HL-60 (cell line): ENCODE measurements at regions not wholly inside any gene's neighbourhood (a gene's known extent, or its start where the extent isn't known, plus 50 kb on each side); places are given as distances from the start of the nearest gene placed in this dataset.

ENCODE experiments used
- DNase-seq, 2 experiments: peaks; one replicate each; pipeline ENCODE4 v3.0.0-alpha.2; 2010 to 2020; ENCODE audit warnings: low read depth in 1 of 2, low spot score in 1 of 2
- H3K27ac ChIP-seq: fragments of 250-450 bp; sonication (Bioruptor Pico); replicated peaks from 2 replicates; pipeline ENCODE4 v1.5.1; 2020; ENCODE audit warnings: mild to moderate bottlenecking, moderate library complexity
- H3K27me3 ChIP-seq: fragments of 250-450 bp; sonication (Bioruptor Pico); 2 replicates; pipeline ENCODE4 v1.5.1; 2021; ENCODE audit warnings: mild to moderate bottlenecking, moderate library complexity; ENCODE audit not compliant: insufficient read depth, poor library complexity, severe bottlenecking
- H3K4me3 ChIP-seq: replicated peaks from 2 replicates; pipeline ENCODE4 v1.5.1; 2011; ENCODE audit warnings: mild to moderate bottlenecking, control low read depth, low read length; ENCODE audit not compliant: insufficient read depth
- CTCF ChIP-seq: IDR thresholded peaks from one replicate; pipeline ENCODE4 v1.5.1; 2011; ENCODE audit warnings: low read length, control low read depth, inconsistent platforms; ENCODE audit not compliant: insufficient read depth
- GABPA ChIP-seq: IDR thresholded peaks from 2 replicates; pipeline ENCODE4 v1.6.1; 2012; ENCODE audit warnings: low read depth
- POLR2AphosphoS5 ChIP-seq: IDR thresholded peaks from 2 replicates; pipeline ENCODE4 v1.6.1; 2012; ENCODE audit warnings: low read depth
- REST ChIP-seq: IDR thresholded peaks from 2 replicates; pipeline ENCODE4 v1.6.1; 2012; ENCODE audit warnings: low read depth; ENCODE audit not compliant: insufficient replicate concordance
- SPI1 ChIP-seq: IDR thresholded peaks from 2 replicates; pipeline ENCODE4 v1.6.1; 2012; ENCODE audit warnings: low read depth, mild to moderate bottlenecking, borderline replicate concordance

GRCh38 chr13:50761406-50761805 lies 82.1 kb downstream of the DLEU7 start:
- no peak for DNase-seq
- TF ChIP-seq SPI1 = no peak
- TF ChIP-seq CTCF = no peak
- no peak for TF ChIP-seq GABPA
- no peak for TF ChIP-seq POLR2AphosphoS5
- TF ChIP-seq REST = no peak
- Histone ChIP-seq H3K27ac (no peak overlapping the region), H3K27me3 (no peaks in the 10 kb centered on the region), H3K4me3 (no peak overlapping the region)

GRCh38 chr13:50762969-50763567 lies 80.4 kb downstream of the DLEU7 start:
- no peaks in the 10 kb centered on the region for H3K27me3 ChIP-seq
- no peak overlapping the region for H3K4me3 ChIP-seq
- DNase-seq = no peak
- no peak overlapping the region for H3K27ac ChIP-seq
- TF ChIP-seq GABPA (no peak), POLR2AphosphoS5 (no peak), CTCF (no peak), REST (no peak), SPI1 (no peak)

GRCh38 chr13:50766013-50766412 lies 77.5 kb downstream of the DLEU7 start:
- no peak for DNase-seq
- H3K4me3 ChIP-seq = no peak overlapping the region
- TF ChIP-seq REST = no peak
- no peak for TF ChIP-seq GABPA
- TF ChIP-seq SPI1 = no peak
- TF ChIP-seq CTCF = no peak
- no peak for TF ChIP-seq POLR2AphosphoS5

More at GRCh38 chr13:50766013-50766412, 77.5 kb downstream of the DLEU7 start:
- Histone ChIP-seq H3K27me3 (no peaks in the 10 kb centered on the region), H3K27ac (no peak overlapping the region)
